M059J (cell line): ENCODE measurements at regions not wholly inside any gene's neighbourhood (a gene's known extent, or its start where the extent isn't known, plus 50 kb on each side); places are given as distances from the start of the nearest gene placed in this dataset.
A peak's percentile ranks its signal among the peaks of the same experiment; 100 is the strongest.

Source experiments
- DNase-seq: peaks from one replicate; pipeline ENCODE4 v3.0.0-alpha.2; 2012; ENCODE audit warnings: low read depth

DNA sequence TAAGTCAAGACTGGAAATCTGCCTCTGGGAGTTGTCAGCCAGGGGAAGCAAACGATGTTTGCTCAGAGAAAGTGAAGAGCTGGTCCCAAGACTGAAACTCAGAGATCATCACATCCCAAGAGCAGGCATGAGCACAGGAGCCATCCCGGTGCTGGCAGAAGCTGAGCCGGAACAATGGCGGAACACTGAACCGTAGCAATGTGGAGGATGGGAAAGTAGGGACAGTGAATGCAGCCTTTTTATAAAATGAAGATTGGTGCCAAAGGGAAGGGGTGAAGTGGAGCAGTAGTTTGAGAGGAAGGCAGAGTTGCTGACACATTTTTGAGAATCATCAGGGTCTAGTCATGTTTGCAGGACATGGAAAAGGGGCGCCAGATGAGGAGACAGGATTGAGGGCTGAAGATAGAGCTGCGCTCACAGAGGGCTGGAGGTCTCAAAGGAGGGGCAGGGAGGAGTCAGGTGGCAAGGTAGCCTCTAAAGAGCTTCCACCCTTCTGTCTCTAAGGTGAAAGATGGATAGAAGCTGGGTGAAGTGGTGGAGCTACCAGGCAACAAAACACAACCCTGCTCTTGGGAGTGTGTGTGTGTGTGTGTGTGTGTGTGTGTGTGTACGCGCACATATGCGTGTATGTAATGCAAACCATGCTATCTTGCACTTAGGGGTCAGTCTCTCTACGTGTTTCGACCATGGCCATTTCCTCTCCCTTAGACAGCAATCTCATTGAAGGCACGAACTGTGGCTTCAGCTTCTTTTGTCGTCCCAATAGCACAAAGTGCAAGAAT is 94.3 kb upstream of the IRF2BP2 start:
- DNase-seq, result no peak

DNA sequence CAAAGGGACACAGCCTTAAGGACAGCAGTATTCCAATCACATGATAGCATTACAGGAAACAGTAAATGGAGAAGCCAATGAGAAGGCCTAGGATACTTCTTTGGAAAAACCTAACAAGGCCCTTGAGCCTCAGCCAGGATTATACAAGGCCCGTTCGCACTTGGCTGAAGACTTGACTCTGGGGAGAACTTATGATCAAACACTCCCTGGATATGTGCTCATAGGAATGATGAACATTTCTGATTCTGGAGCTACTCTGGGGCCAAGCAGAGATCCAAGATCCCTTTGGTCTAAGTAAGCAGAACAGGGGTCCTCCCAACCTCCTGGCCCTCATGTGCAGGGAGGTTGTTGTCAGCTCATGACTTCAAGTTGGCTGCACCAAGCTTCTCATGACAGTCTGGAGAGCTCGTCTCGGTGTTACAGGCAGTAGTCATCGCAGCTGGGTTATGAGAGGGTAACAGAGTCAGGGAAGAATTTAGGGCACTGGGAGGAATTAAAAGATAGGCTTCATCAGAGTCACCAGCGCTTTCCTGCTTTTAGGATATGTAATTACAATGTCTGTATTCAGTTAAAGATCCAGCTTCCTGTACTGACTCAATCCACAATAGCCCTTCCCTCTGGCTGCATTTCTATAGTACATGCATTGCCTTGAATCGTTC is 92.5 kb upstream of the IRF2BP2 start:
- no peak for DNase-seq

DNA sequence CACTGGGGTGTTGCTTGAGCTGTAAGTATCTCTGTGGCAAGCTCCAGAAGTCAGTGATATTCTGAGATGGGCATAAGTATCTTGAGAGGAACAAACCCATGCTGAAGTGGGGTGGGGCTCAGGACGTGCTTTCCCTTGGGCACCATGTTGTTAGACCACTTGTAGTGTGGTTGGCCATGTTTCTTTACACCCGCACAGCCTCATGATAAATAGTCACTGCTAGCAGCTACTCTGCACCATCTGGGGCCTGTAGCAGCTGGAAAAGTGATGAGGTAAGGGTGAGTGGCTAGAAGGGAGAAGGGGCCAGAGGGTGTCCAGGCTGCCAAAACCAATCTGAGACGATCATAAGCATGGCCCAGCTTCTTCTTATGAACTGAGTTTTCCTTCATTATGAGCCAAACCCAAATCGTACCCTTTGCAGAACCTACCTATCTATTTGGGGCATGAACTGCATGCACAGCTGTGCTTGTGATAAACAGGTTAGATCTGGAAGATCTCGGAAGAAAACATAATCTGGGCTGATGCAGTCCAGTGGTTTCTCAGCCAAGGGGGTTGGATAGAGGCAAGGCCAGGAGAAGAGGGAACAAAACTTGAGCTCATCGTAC is 91.9 kb upstream of the IRF2BP2 start:
- no peak for DNase-seq

DNA sequence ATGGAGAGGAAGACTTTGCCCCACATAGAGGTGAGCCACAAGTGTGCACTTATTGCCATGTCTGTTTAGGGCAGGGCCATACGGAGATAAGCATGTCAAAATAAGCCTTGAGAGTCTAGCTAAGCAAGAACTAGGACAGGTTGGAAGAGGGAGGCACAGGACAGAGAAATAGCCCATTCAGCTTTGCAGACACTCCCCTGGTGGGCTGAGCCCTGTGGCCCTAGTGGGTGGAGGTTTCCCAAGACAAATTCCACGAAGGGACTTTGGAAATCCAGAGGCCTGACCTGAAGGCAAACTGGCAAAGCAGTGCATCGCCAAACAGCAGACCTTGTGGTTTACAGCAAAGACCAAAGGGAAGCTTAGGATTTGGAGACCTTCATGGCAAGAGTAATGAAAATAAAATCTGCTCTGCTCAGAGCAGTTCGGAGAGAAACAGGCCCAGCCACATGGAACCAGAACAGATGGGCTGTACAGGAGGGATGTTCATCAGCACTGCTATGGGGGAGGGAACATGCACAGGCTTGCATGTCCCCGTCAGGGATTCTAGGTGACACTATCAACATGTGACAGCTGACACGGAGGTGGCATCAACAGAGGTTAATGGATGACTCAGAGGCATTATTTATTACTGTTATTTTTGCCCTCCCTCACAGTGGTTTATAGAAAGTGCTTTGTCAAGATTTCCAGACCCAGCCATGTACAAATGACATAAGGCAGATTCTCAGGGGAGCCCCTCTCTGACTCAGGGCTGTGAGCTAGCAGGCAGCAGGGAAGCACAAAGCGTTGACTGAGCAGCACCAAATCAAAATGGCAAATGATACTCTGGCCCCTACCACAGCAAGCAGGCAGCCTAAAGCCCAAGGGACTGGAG is 90.1 kb upstream of the IRF2BP2 start:
- DNase-seq, result peak; percentile 87

DNA sequence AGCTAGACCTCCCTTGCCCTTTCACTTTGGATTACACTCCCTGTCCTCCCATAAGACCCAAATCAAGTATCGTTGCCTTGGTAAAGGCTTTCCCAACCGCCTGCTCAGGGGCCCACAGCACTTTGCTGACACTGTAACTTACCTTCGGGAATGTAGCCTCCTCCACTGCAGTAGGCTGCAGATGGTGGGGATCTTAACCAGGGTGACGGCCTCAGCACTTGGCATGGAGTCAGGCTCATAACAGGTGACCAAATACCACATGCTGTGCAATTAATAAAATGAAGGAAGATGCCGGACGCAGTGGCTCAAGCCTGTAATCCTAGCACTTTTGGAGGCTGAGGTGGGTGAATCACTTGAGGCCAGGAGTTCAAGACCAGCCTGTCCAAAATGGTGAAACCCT is 88.7 kb upstream of the IRF2BP2 start:
- DNase-seq, result no peak

DNA sequence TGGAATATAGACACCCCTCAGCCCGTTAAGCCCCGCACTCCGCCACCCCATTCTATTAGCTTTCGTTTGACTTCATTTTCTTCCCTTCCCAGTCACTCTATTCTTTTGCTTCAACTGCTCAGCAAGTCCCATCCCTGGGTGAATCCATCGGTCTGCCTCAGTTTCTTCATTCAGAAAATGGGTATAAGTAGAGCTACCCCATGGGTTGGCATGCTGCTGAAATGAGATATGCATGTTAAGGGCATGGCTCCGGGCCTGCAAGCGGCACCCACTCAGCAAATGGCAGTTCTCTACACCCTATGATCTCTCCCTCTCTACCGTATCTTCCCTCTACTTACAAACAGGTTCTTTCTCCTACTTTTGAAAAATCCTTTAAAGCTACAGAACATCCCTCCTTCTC is 87.8 kb upstream of the IRF2BP2 start:
- no peak for DNase-seq

DNA sequence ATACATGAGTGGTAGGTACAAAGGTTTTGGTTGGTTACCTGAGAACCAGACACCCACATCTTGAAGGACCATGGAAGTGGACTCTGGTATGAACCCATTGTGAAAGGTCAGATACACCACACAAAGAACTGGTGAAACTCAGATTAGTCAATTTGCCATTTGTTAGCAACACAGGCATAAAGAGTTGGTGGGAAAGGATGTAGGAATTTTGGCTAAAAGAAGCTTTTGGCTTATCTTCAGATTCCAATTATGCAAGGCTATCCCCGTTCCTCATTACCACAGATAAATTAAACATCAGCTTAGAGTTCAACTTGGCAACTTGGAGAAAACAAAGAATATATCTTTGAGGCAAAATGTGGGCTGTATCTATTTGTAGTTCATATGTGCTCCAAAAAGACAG is 87.0 kb upstream of the IRF2BP2 start:
- no peak for DNase-seq

DNA sequence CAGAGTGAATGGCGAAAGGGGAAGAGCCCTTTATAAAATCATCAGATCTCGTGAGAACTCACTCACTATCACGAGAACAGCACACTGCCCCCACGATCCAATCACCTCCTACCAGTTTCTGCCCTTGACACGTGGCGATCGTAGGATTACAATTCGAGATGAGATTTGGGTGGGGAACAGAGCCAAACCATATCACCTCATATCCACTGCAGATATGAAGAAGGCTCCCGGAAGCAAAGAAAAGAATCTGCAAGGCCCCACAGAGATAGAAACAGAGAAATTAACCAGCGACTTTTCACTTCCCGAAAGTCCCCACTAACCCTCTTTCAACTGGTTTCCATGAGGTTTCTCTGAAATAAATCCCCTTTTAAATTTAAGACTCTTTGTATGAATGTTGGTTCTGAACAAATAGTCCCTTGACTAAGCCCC is 86.2 kb upstream of the IRF2BP2 start:
- no peak for DNase-seq

DNA sequence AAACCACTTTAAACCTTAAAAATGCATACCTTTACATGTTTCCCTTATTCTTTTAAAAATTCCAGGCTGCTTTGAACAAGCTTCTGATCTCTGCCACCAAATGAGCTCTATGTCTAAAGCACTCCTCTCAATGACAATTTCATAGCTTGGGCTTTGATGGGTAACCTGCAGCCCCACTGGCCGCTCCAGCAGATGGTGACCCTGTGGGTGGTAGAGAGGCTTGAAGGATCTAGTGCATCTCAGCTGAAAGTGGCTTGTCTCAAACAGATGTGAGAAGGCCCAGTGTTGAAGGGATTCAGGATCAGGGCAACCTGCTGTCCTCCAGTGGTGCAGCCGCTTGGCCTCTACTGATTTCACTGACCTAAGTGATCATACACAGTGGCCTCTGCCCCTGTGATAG is 84.7 kb upstream of the IRF2BP2 start:
- no peak for DNase-seq

DNA sequence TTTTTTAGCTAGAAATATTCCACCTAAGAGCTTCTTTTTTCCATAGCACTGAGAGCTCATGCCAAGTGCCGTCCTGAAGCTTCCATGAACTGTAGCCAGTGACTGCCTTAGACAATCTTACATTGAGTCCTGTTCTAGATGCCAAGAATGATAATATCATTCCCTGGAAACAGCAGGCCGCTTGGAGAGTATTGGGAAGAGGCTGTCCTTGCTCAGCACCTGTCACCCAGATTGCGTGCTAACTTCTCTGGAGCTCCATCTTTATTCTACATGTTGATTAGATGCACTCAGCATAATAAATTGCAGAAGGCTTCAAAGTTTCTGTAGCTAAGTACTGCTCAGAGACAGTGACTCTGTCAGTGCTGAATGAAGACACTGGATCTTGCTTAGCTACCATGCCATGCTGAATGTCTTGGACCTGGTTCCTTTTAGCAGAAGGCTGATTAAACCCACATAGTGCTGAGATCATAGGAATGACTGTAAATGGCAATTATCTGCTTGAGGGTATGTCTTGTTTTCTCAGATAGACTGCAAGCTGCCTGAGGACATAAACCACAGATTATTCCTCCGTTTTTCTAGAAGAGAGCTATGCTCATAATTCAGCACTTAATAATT is 83.1 kb upstream of the IRF2BP2 start:
- no peak for DNase-seq

DNA sequence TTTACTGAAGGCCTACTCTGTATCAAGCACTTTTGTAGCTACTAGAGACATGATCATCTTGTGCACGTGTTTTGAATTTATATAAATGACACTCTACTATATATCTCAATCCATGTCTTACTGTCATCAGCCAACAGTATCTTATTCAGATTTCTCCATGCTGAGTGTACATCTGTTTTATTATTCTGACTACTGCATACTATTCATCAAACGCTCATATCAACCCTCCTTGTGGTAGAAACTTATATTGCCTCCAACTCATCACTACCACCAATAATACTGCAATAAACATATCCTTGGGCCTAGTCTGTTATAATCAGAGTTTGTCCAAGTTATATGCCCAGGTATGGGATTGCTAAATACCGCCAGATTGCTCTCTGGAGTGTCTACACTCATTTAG is 81.6 kb upstream of the IRF2BP2 start:
- no peak for DNase-seq

DNA sequence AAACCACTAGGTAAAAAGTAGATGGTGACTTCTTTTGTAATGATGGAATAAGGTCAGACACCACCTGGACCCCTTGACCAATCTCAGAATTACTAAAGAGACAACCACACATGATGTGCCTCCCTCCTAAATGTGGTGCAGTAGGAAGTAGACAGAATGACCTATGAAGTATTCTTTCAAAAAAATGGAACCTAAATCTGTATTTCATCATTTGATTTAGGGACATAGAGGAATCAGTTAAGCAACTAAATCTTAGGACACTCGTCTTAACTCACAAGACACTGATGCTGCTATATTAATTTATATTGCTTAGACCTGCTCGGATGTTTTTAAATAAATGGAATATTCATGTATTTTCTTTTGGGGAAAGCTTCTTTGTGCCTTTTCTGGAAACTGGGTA is 80.9 kb upstream of the IRF2BP2 start:
- no peak for DNase-seq

DNA sequence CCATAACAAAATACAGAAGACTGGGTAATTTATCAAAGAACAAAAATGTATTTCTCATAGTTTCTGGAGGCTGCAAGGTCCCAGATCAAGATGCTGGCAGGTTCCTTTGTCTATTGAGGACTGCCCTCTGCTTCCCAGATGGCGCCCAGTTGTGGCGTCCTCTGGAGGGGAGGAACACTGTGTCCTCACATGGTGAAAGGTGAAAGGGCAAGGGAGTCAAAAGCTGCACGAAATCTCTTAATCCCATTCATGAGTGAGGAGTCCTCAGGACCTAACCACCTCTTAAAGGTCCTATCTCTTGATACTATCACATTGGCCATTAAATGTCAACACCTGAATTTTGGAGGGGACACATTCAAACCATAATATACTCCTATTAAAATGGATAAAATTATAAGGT is 79.3 kb upstream of the IRF2BP2 start:
- DNase-seq, result no peak

DNA sequence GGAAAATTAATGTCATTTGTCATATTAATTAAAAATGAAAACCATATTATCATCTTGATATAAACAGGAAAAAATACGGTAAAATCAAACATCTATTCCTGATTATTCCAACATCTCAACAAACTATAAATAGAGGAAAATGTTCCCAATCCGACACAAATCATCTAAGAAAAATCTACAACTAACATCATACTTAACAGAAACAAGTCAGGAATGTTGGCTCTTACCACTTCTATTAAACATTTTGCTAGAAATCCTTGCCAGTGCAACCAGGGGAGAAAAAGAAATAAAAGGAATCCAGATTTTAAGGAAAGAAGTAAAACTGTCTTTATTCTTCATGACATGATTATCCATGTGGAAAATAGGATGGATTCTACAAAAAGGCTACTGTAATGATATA is 77.0 kb upstream of the IRF2BP2 start:
- DNase-seq, result no peak

DNA sequence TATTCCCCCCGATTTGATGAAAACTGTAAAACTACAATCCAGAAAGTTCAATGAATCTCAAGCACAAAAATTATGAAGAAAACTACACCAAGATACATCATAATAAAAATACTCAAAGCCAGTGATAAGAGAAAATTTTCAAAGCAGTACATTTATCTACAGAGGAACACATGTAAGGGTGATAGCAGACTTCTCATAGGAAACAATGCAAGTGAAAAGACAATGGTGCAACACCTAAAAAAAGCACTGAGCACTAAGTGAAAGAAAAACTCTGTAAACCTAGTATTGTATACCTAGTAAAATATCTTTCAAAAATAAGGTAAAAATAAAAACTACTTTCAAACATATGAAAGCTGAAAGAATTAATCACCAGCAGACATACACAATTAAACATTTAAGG is 76.1 kb upstream of the IRF2BP2 start:
- no peak for DNase-seq

DNA sequence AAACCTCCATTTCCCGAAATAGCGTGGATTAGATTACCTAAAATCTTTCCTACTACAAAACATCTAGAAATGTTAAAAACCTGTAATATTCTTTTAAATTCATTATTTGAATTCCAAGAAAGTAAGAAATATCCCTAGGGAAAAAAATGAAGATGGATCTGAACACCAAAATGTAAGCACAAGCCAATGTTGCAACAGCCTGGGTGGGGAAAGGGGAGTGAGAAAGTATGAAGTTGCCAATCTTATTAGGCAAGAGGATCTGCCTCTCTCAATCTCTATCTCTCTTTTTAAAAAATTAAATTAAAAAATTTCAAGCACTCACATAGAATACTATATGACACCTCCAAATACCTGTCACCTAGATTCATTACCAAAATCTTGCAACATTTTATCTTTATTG is 74.9 kb upstream of the IRF2BP2 start:
- no peak for DNase-seq

DNA sequence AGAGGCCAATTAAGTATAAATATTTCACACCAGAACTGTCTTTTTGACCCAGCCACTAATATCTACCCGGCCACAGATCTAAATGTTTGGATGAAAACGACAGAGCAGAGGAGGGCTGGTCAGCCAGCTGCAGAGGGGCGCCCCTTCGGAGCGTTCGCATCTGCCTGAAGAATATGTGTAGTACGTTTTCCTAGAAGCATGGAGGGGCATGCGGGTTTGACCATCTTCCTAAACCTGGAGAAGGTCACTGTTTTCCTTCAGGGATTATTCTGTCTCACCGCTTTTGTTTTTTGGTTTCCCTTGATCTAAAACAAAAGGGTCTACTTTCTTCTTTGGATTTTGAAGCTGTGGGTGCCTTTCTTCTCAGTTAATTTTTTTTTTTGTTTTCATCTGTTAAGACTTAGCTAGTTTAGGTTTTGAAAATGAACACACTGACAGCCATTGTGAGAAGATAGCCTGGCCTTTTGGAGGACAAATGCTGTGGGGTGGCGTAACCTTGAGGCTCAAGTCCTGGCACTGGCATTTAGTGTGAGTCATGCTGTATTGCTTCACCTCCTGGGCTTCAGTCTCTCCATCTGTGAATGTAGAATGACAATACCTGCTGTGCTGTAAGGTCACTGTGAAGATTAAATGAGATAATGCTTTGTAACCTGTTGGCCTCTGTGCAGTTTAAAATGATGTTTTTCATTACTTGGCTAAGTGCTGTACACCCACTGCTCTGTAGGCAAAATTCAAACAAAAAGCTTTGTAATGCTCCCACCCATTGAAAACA is 74.1 kb upstream of the IRF2BP2 start:
- DNase-seq, result peak; percentile 88

DNA sequence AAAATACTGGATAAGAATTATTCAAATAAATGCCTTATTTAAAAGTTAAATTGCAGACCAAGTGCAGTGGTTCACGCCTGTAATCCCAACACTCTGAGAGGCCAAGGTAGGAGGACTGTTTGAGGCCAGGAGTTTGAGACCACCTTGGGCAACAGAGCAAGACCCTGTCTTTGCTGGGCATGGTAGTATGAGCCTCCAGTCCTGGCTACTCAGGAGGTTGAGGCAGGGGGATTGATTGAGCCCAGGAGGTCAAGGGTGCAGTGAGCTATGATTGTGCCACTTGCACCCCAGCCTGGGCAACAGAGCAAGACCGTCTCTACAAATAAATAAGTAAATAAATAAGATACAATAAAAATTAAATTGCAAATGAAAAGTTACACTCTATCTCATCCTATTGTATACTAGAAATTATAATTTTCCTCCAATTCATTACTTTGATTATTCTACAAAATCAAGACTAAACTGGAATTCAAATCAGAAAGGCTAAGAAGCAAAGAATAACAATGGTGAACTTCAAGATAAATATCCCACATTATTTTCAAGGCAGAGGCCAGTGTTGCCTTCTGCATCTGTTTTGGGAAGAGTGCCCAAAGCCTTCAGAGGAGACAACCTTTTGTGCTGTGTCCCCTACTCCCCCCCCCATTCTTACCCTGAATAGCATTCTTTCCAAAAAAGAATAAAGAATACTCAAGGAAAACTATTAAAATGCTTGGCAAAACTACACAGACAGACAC is 73.3 kb upstream of the IRF2BP2 start:
- DNase-seq, result no peak

DNA sequence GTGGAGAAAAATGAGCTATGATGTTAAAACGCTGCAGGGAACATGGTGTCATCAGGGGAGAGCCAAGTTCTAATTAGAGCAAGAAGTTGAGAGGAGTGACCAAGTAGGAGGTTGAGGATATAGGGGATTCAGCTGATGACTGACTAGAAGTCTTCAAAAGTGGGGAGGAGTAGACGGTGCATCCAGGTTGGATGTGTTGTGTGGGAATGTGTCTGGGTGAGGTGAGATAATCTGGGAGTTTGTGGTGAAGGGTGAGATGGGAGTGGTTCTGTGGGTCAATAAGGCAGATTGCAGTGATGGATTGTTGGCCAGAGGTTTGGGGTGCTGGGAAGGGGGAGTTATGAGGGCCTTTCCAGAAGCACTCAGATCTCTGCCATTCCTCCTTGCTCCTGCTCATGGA is 72.0 kb upstream of the IRF2BP2 start:
- no peak for DNase-seq

DNA sequence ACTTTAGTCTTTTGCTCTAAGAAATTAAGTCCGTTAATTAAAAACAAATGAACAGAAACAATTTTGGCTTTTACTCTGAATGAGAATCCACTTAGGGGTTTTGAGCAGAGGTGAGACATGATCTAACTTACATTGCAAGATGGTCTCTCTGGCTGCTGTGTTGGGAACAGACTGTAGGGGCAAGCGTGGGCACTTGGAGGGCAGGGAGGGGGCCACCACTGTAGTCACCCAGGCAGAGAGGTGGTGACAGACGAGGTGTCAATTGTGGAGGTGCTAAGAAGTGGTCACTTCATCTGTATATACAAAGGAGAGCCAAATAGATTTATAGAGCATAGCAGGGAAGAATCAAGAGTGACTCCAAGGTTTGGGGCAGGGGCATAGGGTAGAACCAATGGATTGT is 71.1 kb upstream of the IRF2BP2 start:
- no peak for DNase-seq
